HepG2 (cell line): ENCODE measurements at regions not wholly inside any gene's neighbourhood (a gene's known extent, or its start where the extent isn't known, plus 50 kb on each side); places are given as distances from the start of the nearest gene placed in this dataset.

Source experiments
- ATAC-seq: fragments of 200-7000 bp; cut with Tn5 transposase; 3 replicates; pipeline ENCODE4 v1.9.1; 2020; ENCODE audit warnings: mild to moderate bottlenecking, moderate library complexity
- BruUV-seq: library from RNA; stranded (reverse); fragments of 400-500 nt; replicated peaks from 2 replicates; lab custom pipeline; 2021; lab: Mats Ljungman, UMichigan
- CTCF ChIA-PET: fragments of 300-600 bp; formaldehyde crosslinking; extraction: SDS; loops from one replicate; lab custom pipeline; 2021; ENCODE audit warnings: low total read pairs, inconsistent platforms, low intra/inter-chr PET ratio; lab: Yijun Ruan, JAX
- POLR2A ChIA-PET: fragments of 350-600 bp; sonication (Branson Sonifier 250); formaldehyde crosslinking; loops from one replicate; lab custom pipeline; 2020; ENCODE audit warnings: antibody characterized with exemption, inconsistent platforms; lab: Yijun Ruan, JAX
- DNase-seq: peaks from one replicate; pipeline ENCODE4 v3.0.0-alpha.2; 2015; ENCODE audit warnings: low spot score
- FAIRE-seq: peaks from 3 replicates; lab custom pipeline; 2011; peaks lifted over from hg19 to GRCh38; lab: Jason Lieb, UNC
- H2AFZ ChIP-seq: one replicate; pipeline ENCODE4 v1.6.1; 2011; ENCODE audit warnings: low read length, inconsistent platforms
- H3K27ac ChIP-seq: fragments of 300-600 bp; 3 replicates; pipeline ENCODE4 v1.8.0; 2011; ENCODE audit warnings: mixed run types, mild to moderate bottlenecking, mixed read lengths, low read length, inconsistent platforms; ENCODE audit not compliant: insufficient read depth; ENCODE audit errors: extremely low read length
- H3K27me3 ChIP-seq, 2 experiments: fragments of 200-600 bp in 1 of 2; 2 replicates in 1 of 2; 3 replicates in 1 of 2; pipeline versions ENCODE4 v1.6.0 to v1.8.0; 2011; ENCODE audit warnings: low read length in 2 of 2, mild to moderate bottlenecking in 2 of 2, moderate library complexity in 2 of 2, inconsistent platforms in 1 of 2; ENCODE audit not compliant: insufficient read depth in 2 of 2, control insufficient read depth in 1 of 2
- H3K36me3 ChIP-seq, 2 experiments: fragments of 200-600 bp in 1 of 2; replicated peaks in 1 of 2; 2 replicates in 1 of 2; 3 replicates in 1 of 2; pipeline versions ENCODE4 v1.5.1 to v1.8.0; 2011; ENCODE audit warnings: low read length in 2 of 2, inconsistent platforms in 1 of 2; ENCODE audit not compliant: insufficient read depth in 2 of 2, control insufficient read depth in 1 of 2
- H3K4me1 ChIP-seq: 2 replicates; pipeline ENCODE4 v1.5.1; 2012; ENCODE audit warnings: low read length, inconsistent platforms; ENCODE audit not compliant: insufficient read depth
- H3K4me2 ChIP-seq: 2 replicates; pipeline ENCODE4 v1.6.0; 2011; ENCODE audit warnings: low read depth, low read length, inconsistent platforms
- H3K4me3 ChIP-seq, 3 experiments: fragments of 200-600 bp in 1 of 3; sonication (generic), shearing (Covaris generic) in 1 of 3; replicated peaks in 1 of 3; 2 replicates each; pipeline ENCODE4 v1.5.1; 2011 to 2016; ENCODE audit warnings: low read length in 3 of 3, inconsistent platforms in 2 of 3, low read depth in 2 of 3, mild to moderate bottlenecking in 2 of 3, control low read depth in 1 of 3, mixed read lengths in 1 of 3; ENCODE audit not compliant: insufficient read depth in 1 of 3
- H3K79me2 ChIP-seq: one replicate; pipeline ENCODE4 v1.6.1; 2011; ENCODE audit warnings: low read length, inconsistent platforms; ENCODE audit not compliant: insufficient read depth
- H3K9ac ChIP-seq: 2 replicates; pipeline ENCODE4 v1.6.0; 2011; ENCODE audit warnings: mild to moderate bottlenecking, low read depth, low read length, inconsistent platforms; ENCODE audit not compliant: insufficient read depth
- H3K9me3 ChIP-seq: 2 replicates; pipeline ENCODE4 v1.5.1; 2012; ENCODE audit warnings: mild to moderate bottlenecking, low read length
- H4K20me1 ChIP-seq: 2 replicates; pipeline ENCODE4 v1.6.0; 2011; ENCODE audit warnings: inconsistent platforms, mild to moderate bottlenecking, low read length, moderate library complexity; ENCODE audit not compliant: insufficient read depth
- CHD2 ChIP-seq: IDR thresholded peaks from 2 replicates; pipeline ENCODE4 v1.6.1; 2011; ENCODE audit warnings: low read depth, low read length, improper control_type of control experiment
- NKX3-1 ChIP-seq: sonication (generic); formaldehyde crosslinking; IDR thresholded peaks from 2 replicates; pipeline ENCODE4 v1.5.0; 2020; ENCODE audit warnings: missing genetic modification reagents
- PITX1 ChIP-seq: sonication (generic); formaldehyde crosslinking; IDR thresholded peaks from 2 replicates; pipeline ENCODE4 v1.5.1; 2020; ENCODE audit warnings: mild to moderate bottlenecking, missing genetic modification reagents
- SP4 ChIP-seq: sonication (generic); formaldehyde crosslinking; IDR thresholded peaks from 2 replicates; pipeline ENCODE4 v1.8.1; 2023; ENCODE audit warnings: mild to moderate bottlenecking, missing genetic modification reagents
- ZBTB21 ChIP-seq: sonication (generic); formaldehyde crosslinking; IDR thresholded peaks from 2 replicates; pipeline ENCODE4 v1.4.0; 2020; ENCODE audit warnings: missing genetic modification reagents
- WGBS: methylation state at CpG from one replicate; pipeline ENCODE4 v1.1.6; 2017; ENCODE audit warnings: low lambda C conversion rate; 5-methylcytosine and 5-hydroxymethylcytosine counted together
- in situ Hi-C: cut with HindIII; loops from 2 replicates; pipeline ENCODE4 v1.10.0; 2017; ENCODE audit warnings: low pct_unique_long_range_greater_than_20kb; ENCODE audit not compliant: extremely low pct_ligation_motif_present
- intact Hi-C: fragments of 100-400 bp; cut with micrococcal nuclease; formaldehyde crosslinking; loops from one replicate; pipeline ENCODE4 v1.10.0; 2022; ENCODE audit not compliant: unreplicated experiment
- TF ChIP-seq, protein P1 (sequence below): sonication (generic); formaldehyde crosslinking; IDR thresholded peaks from 2 replicates; pipeline ENCODE4 v1.8.0; 2022; ENCODE audit warnings: mild to moderate bottlenecking, missing genetic modification reagents, borderline replicate concordance
- TF ChIP-seq, protein P2 (sequence below): IDR thresholded peaks from 2 replicates; pipeline ENCODE4 v1.6.1; 2016; ENCODE audit warnings: missing biosample characterization, missing genetic modification reagents, low read depth

DNA sequence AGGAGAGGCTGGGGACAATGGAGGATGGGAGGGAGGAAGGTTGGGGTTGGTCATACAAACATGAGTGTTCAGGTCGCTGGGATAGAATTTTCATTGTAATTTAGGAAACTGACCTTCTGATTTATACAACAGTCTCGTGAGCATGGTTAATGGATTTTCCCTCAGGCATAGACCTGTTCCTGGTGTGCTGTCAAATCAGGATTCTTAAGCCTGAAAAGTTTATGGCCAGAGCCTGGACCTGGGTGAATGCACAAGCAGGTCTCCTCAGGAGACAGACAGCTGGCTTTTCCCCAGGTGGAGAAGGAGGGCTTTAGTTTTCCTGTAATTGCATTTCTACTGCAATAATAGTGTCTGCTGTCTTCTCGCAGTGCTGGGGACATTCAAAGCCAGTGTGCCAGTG, 338.0 kb downstream of the SHQ1 start:
- no TSS peak for BruUV-seq
- TF ChIP-seq PITX1 (CRISPR knock-in tag) = no peak
- TF ChIP-seq, protein P1, sequence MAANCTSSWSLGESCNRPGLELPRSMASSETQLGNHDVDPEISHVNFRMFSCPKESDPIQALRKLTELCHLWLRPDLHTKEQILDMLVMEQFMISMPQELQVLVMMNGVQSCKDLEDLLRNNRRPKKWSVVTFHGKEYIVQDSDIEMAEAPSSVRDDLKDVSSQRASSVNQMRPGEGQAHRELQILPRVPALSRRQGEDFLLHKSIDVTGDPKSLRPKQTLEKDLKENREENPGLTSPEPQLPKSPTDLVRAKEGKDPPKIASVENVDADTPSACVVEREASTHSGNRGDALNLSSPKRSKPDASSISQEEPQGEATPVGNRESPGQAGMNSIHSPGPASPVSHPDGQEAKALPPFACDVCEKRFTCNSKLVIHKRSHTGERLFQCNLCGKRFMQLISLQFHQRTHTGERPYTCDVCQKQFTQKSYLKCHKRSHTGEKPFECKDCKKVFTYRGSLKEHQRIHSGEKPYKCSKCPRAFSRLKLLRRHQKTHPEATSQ (CRISPR knock-in tag) = no peak
- TF ChIP-seq, protein P2, sequence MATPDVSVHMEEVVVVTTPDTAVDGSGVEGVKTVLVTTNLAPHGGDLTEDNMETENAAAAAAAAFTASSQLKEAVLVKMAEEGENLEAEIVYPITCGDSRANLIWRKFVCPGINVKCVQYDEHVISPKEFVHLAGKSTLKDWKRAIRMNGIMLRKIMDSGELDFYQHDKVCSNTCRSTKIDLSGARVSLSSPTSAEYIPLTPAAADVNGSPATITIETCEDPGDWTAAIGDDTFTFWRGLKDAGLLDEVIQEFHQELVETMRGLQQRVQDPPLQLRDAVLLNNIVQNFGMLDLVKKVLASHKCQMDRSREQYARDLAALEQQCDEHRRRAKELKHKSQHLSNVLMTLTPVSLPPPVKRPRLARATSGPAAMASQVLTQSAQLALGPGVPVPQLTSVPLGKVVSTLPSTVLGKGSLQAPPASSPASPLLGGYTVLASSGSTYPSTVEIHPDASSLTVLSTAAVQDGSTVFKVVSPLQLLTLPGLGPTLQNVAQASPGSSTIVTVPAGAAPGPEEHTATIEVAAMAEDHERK (CRISPR knock-in tag) = no peak
- no peak for TF ChIP-seq ZBTB21
- TF ChIP-seq NKX3-1 (CRISPR knock-in tag) = no peak
- TF ChIP-seq SP4 = no peak
- no peak for TF ChIP-seq CHD2
- no peaks in the 10 kb centered on the region for H3K79me2 ChIP-seq
- H3K4me1 ChIP-seq = peaks cover 9% of the 10 kb centered on the region
- no peaks in the 10 kb centered on the region for H4K20me1 ChIP-seq
- POLR2A ChIA-PET = no interaction called here
- FAIRE-seq = no peak
- no peaks in the 10 kb centered on the region for H3K9me3 ChIP-seq
- H3K36me3 ChIP-seq = no peaks in the 10 kb centered on the region
- no peak overlapping the region for H3K4me2 ChIP-seq
- no peak overlapping the region for H3K27ac ChIP-seq
- in situ Hi-C loops = no loop called here
- intact Hi-C loops = no loop called here
- H3K27me3 ChIP-seq = no peaks in the 10 kb centered on the region; a peak in 1 of 5 replicates
- WGBS = 10% methylated on average over 3 of the region's 3 CpGs
- H3K9ac ChIP-seq = no peak overlapping the region
- no peak for ATAC-seq
- no peak for DNase-seq
- CTCF ChIA-PET = no interaction called here
- H2AFZ ChIP-seq = no peak overlapping the region
- no peak overlapping the region for H3K4me3 ChIP-seq
